ENCODE measurements at regions not wholly inside any gene's neighbourhood (a gene's known extent, or its start where the extent isn't known, plus 50 kb on each side); places are given as distances from the start of the nearest gene placed in this dataset.

DNA sequence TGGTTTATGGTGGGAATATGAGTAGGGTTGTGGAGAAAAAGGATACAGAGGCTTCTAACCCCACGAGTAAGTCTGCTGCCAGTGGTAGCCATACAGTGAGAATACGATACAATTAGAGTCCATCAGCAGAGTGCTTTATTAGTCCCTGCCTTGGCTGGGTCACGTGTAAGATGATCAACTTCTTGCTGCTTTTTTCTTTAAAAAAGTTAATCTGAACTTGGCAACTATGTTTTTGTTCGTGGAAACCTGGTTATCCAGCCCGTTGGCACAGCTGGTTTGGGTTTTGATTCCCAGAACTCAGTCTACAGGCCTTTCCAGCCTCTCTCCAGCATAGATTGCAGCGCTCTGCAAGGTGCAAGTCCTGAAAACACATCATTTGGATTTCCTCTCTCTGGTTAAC, 53.1 kb upstream of the LSM6 start:
- Histone ChIP-seq H3K36me3 (ENCODE audit: control insufficient read depth in 2 of 2, extremely low read depth in 1 of 2, insufficient read depth in 2 of 2, low read length in 2 of 2) (no peaks in the 10 kb centered on the region), H3K9me3 (ENCODE audit: control insufficient read depth, low read depth, low read length) (no peaks in the 10 kb centered on the region), H3K27ac (ENCODE audit: control insufficient read depth, insufficient read depth, low read length) (no peak overlapping the region), H3K9me1 (ENCODE audit: control insufficient read depth, extremely low read depth, insufficient read depth, low read length) (no peaks in the 10 kb centered on the region), H2AFZ (ENCODE audit: control insufficient read depth, low read length) (no peak overlapping the region), H3K27me3 (ENCODE audit: control insufficient read depth, extremely low read depth, insufficient read depth, low read length) (no peaks in the 10 kb centered on the region), H3K79me2 (ENCODE audit: control insufficient read depth, insufficient read depth, low read length) (no peaks in the 10 kb centered on the region), H3K4me2 (ENCODE audit: control insufficient read depth, extremely low read depth, insufficient read depth, low read depth, low read length) (no peak overlapping the region), H3K4me3 (ENCODE audit: control insufficient read depth in 2 of 3, extremely low read depth in 1 of 3, insufficient read depth in 2 of 3, low read depth in 1 of 3, low read length in 3 of 3) (no peak overlapping the region), H3K9ac (ENCODE audit: control insufficient read depth, extremely low read depth, insufficient read depth, low read length) (no peak overlapping the region), H4K20me1 (ENCODE audit: control insufficient read depth, extremely low read depth, insufficient read depth, low read length) (no peaks in the 10 kb centered on the region), H3K4me1 (ENCODE audit: control insufficient read depth, extremely low read depth, insufficient read depth, low read length) (no peaks in the 10 kb centered on the region)
- TF ChIP-seq, protein P1, sequence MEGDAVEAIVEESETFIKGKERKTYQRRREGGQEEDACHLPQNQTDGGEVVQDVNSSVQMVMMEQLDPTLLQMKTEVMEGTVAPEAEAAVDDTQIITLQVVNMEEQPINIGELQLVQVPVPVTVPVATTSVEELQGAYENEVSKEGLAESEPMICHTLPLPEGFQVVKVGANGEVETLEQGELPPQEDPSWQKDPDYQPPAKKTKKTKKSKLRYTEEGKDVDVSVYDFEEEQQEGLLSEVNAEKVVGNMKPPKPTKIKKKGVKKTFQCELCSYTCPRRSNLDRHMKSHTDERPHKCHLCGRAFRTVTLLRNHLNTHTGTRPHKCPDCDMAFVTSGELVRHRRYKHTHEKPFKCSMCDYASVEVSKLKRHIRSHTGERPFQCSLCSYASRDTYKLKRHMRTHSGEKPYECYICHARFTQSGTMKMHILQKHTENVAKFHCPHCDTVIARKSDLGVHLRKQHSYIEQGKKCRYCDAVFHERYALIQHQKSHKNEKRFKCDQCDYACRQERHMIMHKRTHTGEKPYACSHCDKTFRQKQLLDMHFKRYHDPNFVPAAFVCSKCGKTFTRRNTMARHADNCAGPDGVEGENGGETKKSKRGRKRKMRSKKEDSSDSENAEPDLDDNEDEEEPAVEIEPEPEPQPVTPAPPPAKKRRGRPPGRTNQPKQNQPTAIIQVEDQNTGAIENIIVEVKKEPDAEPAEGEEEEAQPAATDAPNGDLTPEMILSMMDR (optimal IDR thresholded peaks at IDR 0.05 in 1 of 3, IDR thresholded peaks at IDR 0.05 in 1 of 3, conservative IDR thresholded peaks at IDR 0.05 in 1 of 3; ENCODE audit: extremely low read depth in 1 of 3, insufficient read depth in 2 of 3, low read length in 3 of 3), result no peak
- no peak for TF ChIP-seq EZH2 (IDR thresholded peaks at IDR 0.05; ENCODE audit: low read length)
- dilution Hi-C loops (cut with MboI; ENCODE audit: extremely low pct_ligation_motif_present, low sequenced_read_pairs), result no loop called here
- DNase-seq (ENCODE audit: low read depth, low spot score) (no peak), FAIRE-seq (no peak)

DNA sequence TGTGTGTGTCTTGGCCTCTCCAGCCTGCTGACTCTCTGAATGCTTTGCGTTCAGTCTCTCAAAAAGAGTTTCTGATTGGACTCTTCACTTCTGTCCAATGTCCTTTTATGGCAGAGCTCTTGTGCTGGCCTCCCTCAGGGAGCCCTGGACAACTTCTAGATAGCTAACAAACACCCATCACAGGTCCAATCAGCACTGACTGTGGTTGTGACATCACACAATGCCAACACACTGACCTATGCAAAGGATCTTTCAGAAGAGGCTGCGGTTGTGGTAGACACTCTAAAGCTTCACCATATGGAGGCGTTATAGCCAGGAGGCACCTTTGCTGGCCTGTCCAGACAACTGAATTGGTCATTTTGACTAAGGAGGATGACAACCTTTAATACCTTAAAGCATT, 53.8 kb upstream of the LSM6 start:
- FAIRE-seq, result no peak
- H3K9ac ChIP-seq (ENCODE audit: control insufficient read depth, extremely low read depth, insufficient read depth, low read length), result no peak overlapping the region
- no peaks in the 10 kb centered on the region for H3K9me1 ChIP-seq (ENCODE audit: control insufficient read depth, extremely low read depth, insufficient read depth, low read length)
- H3K4me1 ChIP-seq (ENCODE audit: control insufficient read depth, extremely low read depth, insufficient read depth, low read length), result no peaks in the 10 kb centered on the region
- no peak for DNase-seq (ENCODE audit: low read depth, low spot score)
- no peak overlapping the region for H3K27ac ChIP-seq (ENCODE audit: control insufficient read depth, insufficient read depth, low read length)
- no peaks in the 10 kb centered on the region for H3K9me3 ChIP-seq (ENCODE audit: control insufficient read depth, low read depth, low read length)
- H3K4me2 ChIP-seq (ENCODE audit: control insufficient read depth, extremely low read depth, insufficient read depth, low read depth, low read length), result no peak overlapping the region
- H2AFZ ChIP-seq (ENCODE audit: control insufficient read depth, low read length), result no peak overlapping the region
- H4K20me1 ChIP-seq (ENCODE audit: control insufficient read depth, extremely low read depth, insufficient read depth, low read length), result no peaks in the 10 kb centered on the region
- no peaks in the 10 kb centered on the region for H3K27me3 ChIP-seq (ENCODE audit: control insufficient read depth, extremely low read depth, insufficient read depth, low read length)
- TF ChIP-seq, protein P1 (optimal IDR thresholded peaks at IDR 0.05 in 1 of 3, IDR thresholded peaks at IDR 0.05 in 1 of 3, conservative IDR thresholded peaks at IDR 0.05 in 1 of 3; ENCODE audit: extremely low read depth in 1 of 3, insufficient read depth in 2 of 3, low read length in 3 of 3), result no peak
- TF ChIP-seq EZH2 (IDR thresholded peaks at IDR 0.05; ENCODE audit: low read length), result no peak
- H3K79me2 ChIP-seq (ENCODE audit: control insufficient read depth, insufficient read depth, low read length), result no peaks in the 10 kb centered on the region
- dilution Hi-C loops (cut with MboI; ENCODE audit: extremely low pct_ligation_motif_present, low sequenced_read_pairs), result no loop called here
- H3K36me3 ChIP-seq (ENCODE audit: control insufficient read depth in 2 of 2, extremely low read depth in 1 of 2, insufficient read depth in 2 of 2, low read length in 2 of 2), result no peaks in the 10 kb centered on the region
- no peak overlapping the region for H3K4me3 ChIP-seq (ENCODE audit: control insufficient read depth in 2 of 3, extremely low read depth in 1 of 3, insufficient read depth in 2 of 3, low read depth in 1 of 3, low read length in 3 of 3)

Data from keratinocyte (primary cell).